H9 (cell line): ENCODE measurements at regions not wholly inside any gene's neighbourhood (a gene's known extent, or its start where the extent isn't known, plus 50 kb on each side); places are given as distances from the start of the nearest gene placed in this dataset.

Experiments used
- DNase-seq: peaks from one replicate; pipeline ENCODE4 v3.0.0-alpha.2; 2017
- H2AFZ ChIP-seq: one replicate; pipeline ENCODE4 v1.6.1; 2013; ENCODE audit warnings: mild to moderate bottlenecking, low read length, control low read depth, moderate library complexity
- H2AK5ac ChIP-seq: 2 replicates; pipeline ENCODE4 v1.6.1; 2013; ENCODE audit warnings: low read length, control low read depth, mixed read lengths; ENCODE audit not compliant: insufficient read length
- H2BK120ac ChIP-seq: one replicate; pipeline ENCODE4 v1.6.1; 2013; ENCODE audit warnings: low read depth, mild to moderate bottlenecking, low read length, control low read depth, inconsistent platforms; ENCODE audit not compliant: poor library complexity, severe bottlenecking
- H2BK12ac ChIP-seq: 2 replicates; pipeline ENCODE4 v1.6.1; 2013; ENCODE audit warnings: low read length, control low read depth, mixed read lengths, low read depth; ENCODE audit not compliant: insufficient read length
- H2BK15ac ChIP-seq: 2 replicates; pipeline ENCODE4 v1.6.1; 2013; ENCODE audit warnings: low read depth, low read length, control low read depth
- H2BK20ac ChIP-seq: one replicate; pipeline ENCODE4 v1.6.1; 2013; ENCODE audit warnings: low read depth, mild to moderate bottlenecking, low read length, control low read depth, inconsistent platforms; ENCODE audit not compliant: poor library complexity, severe bottlenecking
- H2BK5ac ChIP-seq: 2 replicates; pipeline ENCODE4 v1.6.1; 2013; ENCODE audit warnings: low read length, control low read depth, mixed read lengths; ENCODE audit not compliant: insufficient read length
- H3K14ac ChIP-seq: 2 replicates; pipeline ENCODE4 v1.6.1; 2013; ENCODE audit warnings: low read length, control low read depth; ENCODE audit not compliant: insufficient read depth
- H3K18ac ChIP-seq: 2 replicates; pipeline ENCODE4 v1.6.1; 2013; ENCODE audit warnings: low read depth, mild to moderate bottlenecking, mixed read lengths, low read length, control low read depth; ENCODE audit not compliant: insufficient read length
- H3K23ac ChIP-seq: 2 replicates; pipeline ENCODE4 v1.6.1; 2013; ENCODE audit warnings: low read length, control low read depth, mixed read lengths, low read depth; ENCODE audit not compliant: insufficient read length
- H3K23me2 ChIP-seq: 2 replicates; pipeline ENCODE4 v1.6.1; 2013; ENCODE audit warnings: low read depth, mild to moderate bottlenecking, mixed read lengths, low read length, control low read depth; ENCODE audit not compliant: insufficient read length, poor library complexity, severe bottlenecking
- H3K27ac ChIP-seq: 2 replicates; pipeline ENCODE4 v1.5.1; 2013; ENCODE audit warnings: low read length, control low read depth, mixed read lengths, low read depth; ENCODE audit not compliant: insufficient read length
- H3K27me3 ChIP-seq: 2 replicates; pipeline ENCODE4 v1.6.1; 2013; ENCODE audit warnings: low read length, control low read depth, inconsistent platforms; ENCODE audit not compliant: insufficient read depth
- H3K4ac ChIP-seq: 2 replicates; pipeline ENCODE4 v1.6.1; 2013; ENCODE audit warnings: low read depth, mild to moderate bottlenecking, control low read depth, inconsistent platforms, low read length, moderate library complexity
- H3K4me1 ChIP-seq: 2 replicates; pipeline ENCODE4 v1.6.1; 2013; ENCODE audit warnings: low read length, control low read depth, inconsistent platforms; ENCODE audit not compliant: insufficient read depth
- H3K4me2 ChIP-seq: 2 replicates; pipeline ENCODE4 v1.6.1; 2013; ENCODE audit warnings: low read length, control low read depth, mixed read lengths; ENCODE audit not compliant: insufficient read length, insufficient read depth
- H3K56ac ChIP-seq: 2 replicates; pipeline ENCODE4 v1.6.1; 2013; ENCODE audit warnings: low read depth, mild to moderate bottlenecking, mixed read lengths, low read length, control low read depth; ENCODE audit not compliant: insufficient read length
- H3K79me1 ChIP-seq: 2 replicates; pipeline ENCODE4 v1.6.1; 2013; ENCODE audit warnings: low read depth, mild to moderate bottlenecking, moderate library complexity, low read length, control low read depth, inconsistent platforms; ENCODE audit not compliant: insufficient read depth, poor library complexity, severe bottlenecking
- H3K79me2 ChIP-seq: 2 replicates; pipeline ENCODE4 v1.6.1; 2013; ENCODE audit warnings: low read length, control low read depth, inconsistent platforms; ENCODE audit not compliant: insufficient read depth
- H3K9ac ChIP-seq: 2 replicates; pipeline ENCODE4 v1.6.1; 2013; ENCODE audit warnings: low read length, control low read depth, mixed read lengths; ENCODE audit not compliant: insufficient read length; ENCODE audit errors: extremely low read depth
- H3K9me3 ChIP-seq: one replicate; pipeline ENCODE4 v1.6.1; 2013; ENCODE audit warnings: low read depth, low read length, inconsistent platforms; ENCODE audit not compliant: control insufficient read depth
- H3T11ph ChIP-seq: one replicate; pipeline ENCODE4 v1.6.1; 2013; ENCODE audit warnings: mild to moderate bottlenecking, low read length, control low read depth, inconsistent platforms
- H4K20me1 ChIP-seq: one replicate; pipeline ENCODE4 v1.6.1; 2013; ENCODE audit not compliant: control insufficient read depth, insufficient read length, insufficient read depth
- H4K5ac ChIP-seq: 2 replicates; pipeline ENCODE4 v1.6.1; 2013; ENCODE audit warnings: low read depth, mild to moderate bottlenecking, mixed read lengths, low read length, control low read depth; ENCODE audit not compliant: insufficient read length
- H4K8ac ChIP-seq: replicated peaks from 2 replicates; pipeline ENCODE4 v1.6.1; 2013; ENCODE audit warnings: low read length, control low read depth, mixed read lengths, low read depth; ENCODE audit not compliant: insufficient read length
- H4K91ac ChIP-seq: 2 replicates; pipeline ENCODE4 v1.6.1; 2013; ENCODE audit warnings: low read depth, mild to moderate bottlenecking, moderate library complexity, mixed read lengths, low read length, control low read depth; ENCODE audit not compliant: insufficient read length
- H3K27ac Mint-ChIP-seq, 3 experiments: 2 replicates in 2 of 3; 3 replicates in 1 of 3; pipeline ENCODE4 v1.8.0; 2020 to 2021; ENCODE audit warnings: mixed read lengths in 3 of 3, mild to moderate bottlenecking in 1 of 3, moderate library complexity in 1 of 3
- H3K27me3 Mint-ChIP-seq: 2 replicates; pipeline ENCODE4 v1.8.0; 2021; ENCODE audit warnings: low read depth, mild to moderate bottlenecking, moderate library complexity, mixed read lengths
- H3K36me3 Mint-ChIP-seq, 3 experiments: 2 replicates in 2 of 3; 3 replicates in 1 of 3; pipeline ENCODE4 v1.8.0; 2020 to 2021; ENCODE audit warnings: low read depth in 3 of 3, mixed read lengths in 3 of 3; ENCODE audit not compliant: insufficient read depth in 1 of 3
- H3K4me1 Mint-ChIP-seq, 2 experiments: 2 replicates each; pipeline ENCODE4 v1.8.0; 2020; ENCODE audit warnings: mixed read lengths in 2 of 2
- H3K4me3 Mint-ChIP-seq, 2 experiments: 2 replicates in 1 of 2; 3 replicates in 1 of 2; pipeline ENCODE4 v1.8.0; 2020 to 2021; ENCODE audit warnings: mild to moderate bottlenecking in 2 of 2, mixed read lengths in 2 of 2, moderate library complexity in 1 of 2
- H3K9me3 Mint-ChIP-seq, 2 experiments: 2 replicates in 1 of 2; 3 replicates in 1 of 2; pipeline ENCODE4 v1.8.0; 2020; ENCODE audit warnings: mild to moderate bottlenecking in 2 of 2, mixed read lengths in 2 of 2, moderate library complexity in 1 of 2
- CTCF ChIP-seq: fragments of 200-600 bp; sonication (generic); conservative IDR thresholded peaks from 3 replicates; pipeline ENCODE4 v1.8.0; 2021; ENCODE audit warnings: antibody characterized with exemption, mild to moderate bottlenecking
- WGBS: extraction: QIAGEN DNeasy Blood & Tissue Kit; methylation state at CpG from one replicate; pipeline ENCODE4 v1.1.7; 2013; ENCODE audit warnings: missing lambda C conversion rate, low lambda C conversion rate, mixed read lengths; ENCODE audit not compliant: insufficient read length; ENCODE audit errors: extremely low coverage; 5-methylcytosine and 5-hydroxymethylcytosine counted together

GRCh38 chr5:35285011-35285410 is 54.7 kb upstream of the PRLR start:
- no CpG with 5 or more reads among the region's 1 CpG for WGBS
- H3K36me3 Mint-ChIP-seq, result peaks cover 6 to 29% (median 11%) of the 10 kb centered on the region in 3 experiments
- Histone ChIP-seq H3K27ac (no peak overlapping the region), H3K79me2 (no peaks in the 10 kb centered on the region), H3K79me1 (no peaks in the 10 kb centered on the region), H2BK20ac (no peak overlapping the region), H2AK5ac (no peak overlapping the region), H3K23ac (no peak overlapping the region), H4K91ac (no peak overlapping the region), H3K18ac (no peak overlapping the region), H2AFZ (no peak overlapping the region), H2BK5ac (no peak overlapping the region), H3K4ac (no peak overlapping the region), H4K8ac (no peak overlapping the region), H3K27me3 (no peaks in the 10 kb centered on the region), H3K9me3 (peaks cover 33% of the 10 kb centered on the region), H3K56ac (no peak overlapping the region), H4K20me1 (no peaks in the 10 kb centered on the region), H3K4me2 (no peak overlapping the region), H3T11ph (no peak overlapping the region), H3K14ac (no peak overlapping the region), H2BK15ac (no peak overlapping the region), H4K5ac (no peak overlapping the region), H3K4me1 (no peaks in the 10 kb centered on the region), H2BK120ac (no peak overlapping the region), H3K23me2 (no peaks in the 10 kb centered on the region), H3K9ac (no peak overlapping the region), H2BK12ac (no peak overlapping the region)
- no peaks in the 10 kb centered on the region for H3K27me3 Mint-ChIP-seq
- H3K9me3 Mint-ChIP-seq, result peaks cover 38 to 51% of the 10 kb centered on the region in 2 experiments
- TF ChIP-seq CTCF, result no peak
- H3K27ac Mint-ChIP-seq, result no peak overlapping the region
- no peaks in the 10 kb centered on the region for H3K4me1 Mint-ChIP-seq
- H3K4me3 Mint-ChIP-seq, result no peak overlapping the region
- no peak for DNase-seq
